ENCODE measurements at regions not wholly inside any gene's neighbourhood (a gene's known extent, or its start where the extent isn't known, plus 50 kb on each side); places are given as distances from the start of the nearest gene placed in this dataset.
A peak's percentile ranks its signal among the peaks of the same experiment; 100 is the strongest.

GRCh38 chr6:125534430-125535263 lies 214.8 kb upstream of the HEY2 start:
- peak overlapping the region in 2 of 3 experiments; percentile 27 to 44 for H3K4me3 ChIP-seq (replicated peaks in 1 of 3; ENCODE audit: insufficient read depth in 1 of 3, low read depth in 1 of 3, low read length in 3 of 3)
- H2AFZ ChIP-seq (ENCODE audit: low read depth, low read length) = peak overlapping the region; percentile 81
- peak overlapping the region; percentile 11 for H3K9ac ChIP-seq (replicated peaks; ENCODE audit: extremely low read depth, insufficient read depth, low read length)
- ChIA-PET POLR2A (no interaction called here), CTCF (interaction anchor here (0.8 to 0.9 kb wide), 2 partner anchors 12 to 14 kb away, joined by 3 to 4 read pairs; no protein-coding TSS in a partner anchor)
- no peaks in the 10 kb centered on the region for H3K9me1 ChIP-seq (replicated peaks; ENCODE audit: control insufficient read depth, extremely low read depth, insufficient read depth, low read length)
- H3K4me1 ChIP-seq (ENCODE audit: control insufficient read depth, extremely low read depth, insufficient read depth, low read length) = peaks cover 14% of the 10 kb centered on the region
- no peaks in the 10 kb centered on the region for H4K20me1 ChIP-seq (replicated peaks; ENCODE audit: control insufficient read depth, extremely low read depth, insufficient read depth, low read length)
- peak overlapping the region; percentile 93 for H3K4me2 ChIP-seq (ENCODE audit: insufficient read depth, low read length)
- no peaks in the 10 kb centered on the region for H3K79me2 ChIP-seq (ENCODE audit: control insufficient read depth, insufficient read depth, low read length)
- FAIRE-seq = no peak
- peaks cover 2 to 21% of the 10 kb centered on the region in 2 experiments for H3K27me3 ChIP-seq (ENCODE audit: control insufficient read depth in 2 of 2, insufficient read depth in 2 of 2, low read length in 2 of 2)
- no TSS peak for BruUV-seq (replicated peaks)
- no peaks in the 10 kb centered on the region for H3K36me3 ChIP-seq (ENCODE audit: control insufficient read depth in 2 of 2, extremely low read depth in 1 of 2, insufficient read depth in 2 of 2, low read length in 2 of 2)
- H3K27ac ChIP-seq (ENCODE audit: insufficient read depth, low read depth, low read length) = peak overlapping the region; percentile 28
- intact Hi-C loops (cut with micrococcal nuclease) = loop anchor here (1.0 to 2.0 kb wide), 3 partner anchors 54 to 214 kb away; partner anchors contain the start of gene HEY2
- TF ChIP-seq GATA2 (IDR thresholded peaks at IDR 0.05; ENCODE audit: insufficient read depth, insufficient read length, low read depth, low read length) = no peak
- peak; percentile 4 for DNase-seq (ENCODE audit: low read depth, low spot score)
- dilution Hi-C loops (cut with MboI; ENCODE audit: extremely low pct_ligation_motif_present, low sequenced_read_pairs) = no loop called here
- H3K9me3 ChIP-seq (replicated peaks; ENCODE audit: control insufficient read depth, insufficient read depth, low read length) = no peaks in the 10 kb centered on the region

GRCh38 chr6:125537090-125537489 lies 212.3 kb upstream of the HEY2 start:
- no peak overlapping the region for H2AFZ ChIP-seq (ENCODE audit: low read depth, low read length)
- no TSS peak for BruUV-seq (replicated peaks)
- H3K4me1 ChIP-seq (ENCODE audit: control insufficient read depth, extremely low read depth, insufficient read depth, low read length) = peaks cover 14% of the 10 kb centered on the region
- H3K27me3 ChIP-seq (ENCODE audit: control insufficient read depth in 2 of 2, insufficient read depth in 2 of 2, low read length in 2 of 2) = peaks cover 2 to 19% of the 10 kb centered on the region in 2 experiments
- no peak overlapping the region for H3K4me3 ChIP-seq (replicated peaks in 1 of 3; ENCODE audit: insufficient read depth in 1 of 3, low read depth in 1 of 3, low read length in 3 of 3)
- intact Hi-C loops (cut with micrococcal nuclease) = no loop called here
- no peaks in the 10 kb centered on the region for H3K9me1 ChIP-seq (replicated peaks; ENCODE audit: control insufficient read depth, extremely low read depth, insufficient read depth, low read length)
- TF ChIP-seq JUN (IDR thresholded peaks at IDR 0.05; ENCODE audit: borderline replicate concordance, insufficient read depth, insufficient read length, low read depth) (no peak), POLR2AphosphoS5 (IDR thresholded peaks at IDR 0.05; ENCODE audit: insufficient read depth, low read depth, low read length) (no peak), CTCF (IDR thresholded peaks at IDR 0.05; ENCODE audit: extremely low read depth in 1 of 2, insufficient read depth in 1 of 2, low read depth in 1 of 2, low read length in 2 of 2) (no peak), MYC (IDR thresholded peaks at IDR 0.05; ENCODE audit: low read depth, low read length) (no peak), FOS (IDR thresholded peaks at IDR 0.05; ENCODE audit: borderline replicate concordance, insufficient read depth, low read length) (no peak), GATA2 (IDR thresholded peaks at IDR 0.05; ENCODE audit: insufficient read depth, insufficient read length, low read depth, low read length) (no peak), MAX (IDR thresholded peaks at IDR 0.05; ENCODE audit: insufficient read depth, insufficient read length) (no peak), EZH2 (IDR thresholded peaks at IDR 0.05; ENCODE audit: borderline replicate concordance, low read depth, low read length, severe bottlenecking) (no peak), POLR2A (IDR thresholded peaks at IDR 0.05; ENCODE audit: low read depth, low read length) (no peak)
- CTCF ChIA-PET = no interaction called here
- no peak overlapping the region for H3K27ac ChIP-seq (ENCODE audit: insufficient read depth, low read depth, low read length)
- dilution Hi-C loops (cut with MboI; ENCODE audit: extremely low pct_ligation_motif_present, low sequenced_read_pairs) = no loop called here
- no peak overlapping the region for H3K9ac ChIP-seq (replicated peaks; ENCODE audit: extremely low read depth, insufficient read depth, low read length)
- no peak for DNase-seq (ENCODE audit: low read depth, low spot score)
- no peaks in the 10 kb centered on the region for H3K9me3 ChIP-seq (replicated peaks; ENCODE audit: control insufficient read depth, insufficient read depth, low read length)
- H3K79me2 ChIP-seq (ENCODE audit: control insufficient read depth, insufficient read depth, low read length) = no peaks in the 10 kb centered on the region
- no peak overlapping the region for H3K4me2 ChIP-seq (ENCODE audit: insufficient read depth, low read length)
- POLR2A ChIA-PET = interaction anchor here (0.6 kb wide), 1 partner anchor 25 kb away, joined by 3 read pairs; no protein-coding TSS in a partner anchor
- no peak for FAIRE-seq
- H3K36me3 ChIP-seq (ENCODE audit: control insufficient read depth in 2 of 2, extremely low read depth in 1 of 2, insufficient read depth in 2 of 2, low read length in 2 of 2) = no peaks in the 10 kb centered on the region
- H4K20me1 ChIP-seq (replicated peaks; ENCODE audit: control insufficient read depth, extremely low read depth, insufficient read depth, low read length) = no peaks in the 10 kb centered on the region

Data from endothelial cell of umbilical vein (primary cell).